ENCODE measurements at regions not wholly inside any gene's neighbourhood (a gene's known extent, or its start where the extent isn't known, plus 50 kb on each side); places are given as distances from the start of the nearest gene placed in this dataset.

DNA sequence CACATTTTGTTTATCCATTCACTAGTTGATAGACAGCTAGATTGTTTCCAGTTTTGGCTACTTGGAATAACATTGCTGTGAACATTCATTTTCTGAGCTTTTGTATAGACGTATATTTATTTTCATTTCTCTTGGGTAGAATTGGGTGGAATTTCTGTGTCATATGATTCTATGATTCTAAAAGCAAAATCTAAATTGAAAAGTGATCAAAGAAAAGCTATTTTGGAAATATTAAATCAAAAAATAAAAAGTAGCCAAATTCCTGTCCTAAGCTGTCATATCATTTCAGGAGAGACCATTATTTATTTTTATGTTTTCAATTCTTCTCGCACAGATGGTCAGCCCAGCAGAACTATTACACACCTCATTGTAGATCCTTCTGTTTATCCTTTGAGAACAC, 229.2 kb downstream of the COL12A1 start:
- H3K9ac ChIP-seq (ENCODE audit: low read length): no peak overlapping the region
- no peak overlapping the region for H2AFZ ChIP-seq (ENCODE audit: insufficient read depth, low read depth, low read length, poor library complexity, severe bottlenecking)
- POLR2A ChIA-PET: no interaction called here
- CTCF ChIA-PET: no interaction called here
- Mint-ChIP-seq H3K27me3 (no peaks in the 10 kb centered on the region), H3K9me3 (ENCODE audit: insufficient read depth) (peaks cover 5% of the 10 kb centered on the region), H3K4me3 (no peak overlapping the region), H3K27ac (no peak overlapping the region), H3K4me1 (no peaks in the 10 kb centered on the region)
- no peaks in the 10 kb centered on the region for H3K79me2 ChIP-seq (ENCODE audit: control insufficient read depth, insufficient read depth, low read length)
- H3K36me3 ChIP-seq (replicated peaks in 1 of 2; ENCODE audit: control extremely low read depth in 1 of 2, control insufficient read depth in 1 of 2, extremely low read depth in 1 of 2, insufficient read depth in 2 of 2, low read length in 1 of 2): no peaks in the 10 kb centered on the region
- no peaks in the 10 kb centered on the region for H4K20me1 ChIP-seq (ENCODE audit: control insufficient read depth, insufficient read depth, low read length, poor library complexity, severe bottlenecking)
- DNase-seq: no peak
- WGBS (ENCODE audit: insufficient coverage): 93% methylated on average over 1 of the region's 2 CpGs
- no peaks in the 10 kb centered on the region for H3K27me3 ChIP-seq (replicated peaks in 1 of 4; ENCODE audit: control extremely low read depth in 1 of 4, control insufficient read depth in 3 of 4, insufficient read depth in 4 of 4, low read length in 3 of 4)
- no peak for ATAC-seq (ENCODE audit: low read depth)
- H3K4me1 ChIP-seq (ENCODE audit: control insufficient read depth in 2 of 2, insufficient read depth in 2 of 2, low read length in 2 of 2): no peaks in the 10 kb centered on the region
- no peak overlapping the region for H3K4me3 ChIP-seq (ENCODE audit: control extremely low read depth in 1 of 5, extremely low read depth in 1 of 5, insufficient read depth in 1 of 5, low read depth in 2 of 5, low read length in 4 of 5)
- intact Hi-C loops (cut with micrococcal nuclease): no loop called here
- H3K4me2 ChIP-seq (replicated peaks; ENCODE audit: low read depth, low read length, poor library complexity, severe bottlenecking): no peak overlapping the region
- peaks cover 0 to 2% (median 0%) of the 10 kb centered on the region in 3 donors for H3K9me3 ChIP-seq (ENCODE audit: control extremely low read depth in 1 of 3, control insufficient read depth in 2 of 3, insufficient read depth in 1 of 3, low read length in 2 of 3)
- TF ChIP-seq CTCF (IDR thresholded peaks at IDR 0.05) (no peak), EZH2 (IDR thresholded peaks at IDR 0.05; ENCODE audit: borderline replicate concordance, insufficient read depth, low read depth, low read length, poor library complexity, severe bottlenecking) (no peak)
- H3K27ac ChIP-seq (ENCODE audit: low read length in 2 of 2): no peak overlapping the region

DNA sequence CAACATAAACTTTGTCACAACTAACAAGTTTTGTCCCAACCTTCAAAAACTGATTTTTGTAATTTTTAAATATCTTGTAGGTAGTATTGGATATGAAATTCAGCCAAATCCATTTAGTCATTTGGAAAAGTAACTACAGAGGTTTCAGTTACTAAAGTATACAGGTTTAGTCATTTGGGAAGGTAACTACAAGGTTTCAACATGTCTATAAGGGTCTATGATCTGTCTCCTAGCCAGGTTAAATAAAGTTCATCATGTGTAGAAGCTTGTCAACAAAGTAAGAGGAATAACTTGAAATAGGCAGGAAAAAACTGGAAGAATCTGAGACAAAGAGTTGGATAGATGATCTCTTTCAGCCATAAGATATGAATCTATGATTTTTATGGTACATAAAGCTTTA, 229.8 kb downstream of the COL12A1 start:
- Histone ChIP-seq H3K36me3 (replicated peaks in 1 of 2; ENCODE audit: control extremely low read depth in 1 of 2, control insufficient read depth in 1 of 2, extremely low read depth in 1 of 2, insufficient read depth in 2 of 2, low read length in 1 of 2) (no peaks in the 10 kb centered on the region), H3K79me2 (ENCODE audit: control insufficient read depth, insufficient read depth, low read length) (no peaks in the 10 kb centered on the region), H3K4me3 (ENCODE audit: control extremely low read depth in 1 of 5, extremely low read depth in 1 of 5, insufficient read depth in 1 of 5, low read depth in 2 of 5, low read length in 4 of 5) (no peak overlapping the region), H3K4me2 (replicated peaks; ENCODE audit: low read depth, low read length, poor library complexity, severe bottlenecking) (no peak overlapping the region), H3K27ac (ENCODE audit: low read length in 2 of 2) (no peak overlapping the region), H3K4me1 (ENCODE audit: control insufficient read depth in 2 of 2, insufficient read depth in 2 of 2, low read length in 2 of 2) (no peaks in the 10 kb centered on the region), H3K9me3 (ENCODE audit: control extremely low read depth in 1 of 3, control insufficient read depth in 2 of 3, insufficient read depth in 1 of 3, low read length in 2 of 3) (peaks cover 0 to 2% (median 0%) of the 10 kb centered on the region in 3 donors), H4K20me1 (ENCODE audit: control insufficient read depth, insufficient read depth, low read length, poor library complexity, severe bottlenecking) (no peaks in the 10 kb centered on the region), H2AFZ (ENCODE audit: insufficient read depth, low read depth, low read length, poor library complexity, severe bottlenecking) (no peak overlapping the region), H3K9ac (ENCODE audit: low read length) (no peak overlapping the region), H3K27me3 (replicated peaks in 1 of 4; ENCODE audit: control extremely low read depth in 1 of 4, control insufficient read depth in 3 of 4, insufficient read depth in 4 of 4, low read length in 3 of 4) (no peaks in the 10 kb centered on the region)
- Mint-ChIP-seq H3K4me3 (no peak overlapping the region), H3K27ac (no peak overlapping the region), H3K9me3 (ENCODE audit: insufficient read depth) (peaks cover 5% of the 10 kb centered on the region), H3K4me1 (no peaks in the 10 kb centered on the region), H3K27me3 (no peaks in the 10 kb centered on the region)
- ChIA-PET POLR2A (no interaction called here), CTCF (no interaction called here)
- no peak for DNase-seq
- intact Hi-C loops (cut with micrococcal nuclease): no loop called here
- TF ChIP-seq CTCF (IDR thresholded peaks at IDR 0.05) (no peak), EZH2 (IDR thresholded peaks at IDR 0.05; ENCODE audit: borderline replicate concordance, insufficient read depth, low read depth, low read length, poor library complexity, severe bottlenecking) (no peak)
- ATAC-seq (ENCODE audit: low read depth): no peak
